HUES64 (cell line): ENCODE measurements at regions not wholly inside any gene's neighbourhood (a gene's known extent, or its start where the extent isn't known, plus 50 kb on each side); places are given as distances from the start of the nearest gene placed in this dataset.

ENCODE experiments used
- H3K27ac ChIP-seq: 2 replicates; pipeline ENCODE4 v1.7.0; 2013; ENCODE audit warnings: low read depth, low read length, inconsistent platforms
- H3K27me3 ChIP-seq: 2 replicates; pipeline ENCODE4 v1.6.1; 2013; ENCODE audit warnings: mild to moderate bottlenecking, low read length; ENCODE audit not compliant: insufficient read depth
- H3K36me3 ChIP-seq: 2 replicates; pipeline ENCODE4 v1.6.1; 2013; ENCODE audit warnings: mild to moderate bottlenecking, low read length; ENCODE audit not compliant: insufficient read depth
- H3K4me1 ChIP-seq: 2 replicates; pipeline ENCODE4 v1.6.1; 2013; ENCODE audit warnings: mild to moderate bottlenecking, low read length, moderate library complexity; ENCODE audit not compliant: insufficient read depth
- H3K4me3 ChIP-seq: 2 replicates; pipeline ENCODE4 v1.5.1; 2013; ENCODE audit warnings: mild to moderate bottlenecking, low read length, moderate library complexity
- H3K9ac ChIP-seq: 2 replicates; pipeline ENCODE4 v1.6.1; 2013; ENCODE audit warnings: mild to moderate bottlenecking, low read depth, low read length
- H3K9me3 ChIP-seq: 2 replicates; pipeline ENCODE4 v1.6.1; 2013; ENCODE audit warnings: low read depth, low read length; ENCODE audit not compliant: insufficient read depth
- WGBS: fragments of 150-250, 120-280 bp; methylation state at CpG from one replicate; pipeline ENCODE4 v1.1.7; 2013; ENCODE audit warnings: missing lambda C conversion rate; 5-methylcytosine and 5-hydroxymethylcytosine counted together

GRCh38 chr4:16377887-16378286 is 151.6 kb upstream of the TAPT1 start:
- H3K36me3 ChIP-seq = no peaks in the 10 kb centered on the region
- 0 out of 2 replicates have a peak, but pooled peaks cover 3% of the 10 kb centered on the region for H3K27me3 ChIP-seq
- no peak overlapping the region for H3K4me3 ChIP-seq
- no peak overlapping the region for H3K9ac ChIP-seq
- no peaks in the 10 kb centered on the region for H3K9me3 ChIP-seq
- H3K4me1 ChIP-seq = peaks cover 2% of the 10 kb centered on the region; the same call in 1 of the 2 replicates
- no peak overlapping the region for H3K27ac ChIP-seq
- 53% methylated on average over 4 of the region's 5 CpGs for WGBS

- H3K27me3 ChIP-seq = no peaks in the 10 kb centered on the region
- no peaks in the 10 kb centered on the region for H3K9me3 ChIP-seq
- H3K4me3 ChIP-seq = no peak overlapping the region
- no peaks in the 10 kb centered on the region for H3K36me3 ChIP-seq
- no peak overlapping the region for H3K9ac ChIP-seq
- H3K4me1 ChIP-seq = no peaks in the 10 kb centered on the region
- WGBS = 84% methylated on average over 5 of the region's 5 CpGs
- H3K27ac ChIP-seq = no peak overlapping the region
Measured at GRCh38 chr4:16365036-16365569, 138.8 kb upstream of the TAPT1 start.

GRCh38 chr4:16360694-16361262 is 134.5 kb upstream of the TAPT1 start:
- Histone ChIP-seq H3K9me3 (no peaks in the 10 kb centered on the region), H3K36me3 (no peaks in the 10 kb centered on the region), H3K27me3 (no peaks in the 10 kb centered on the region), H3K4me3 (no peak overlapping the region), H3K4me1 (no peaks in the 10 kb centered on the region), H3K27ac (no peak overlapping the region), H3K9ac (no peak overlapping the region)
- WGBS = 95% methylated on average over 36 of the region's 36 CpGs

GRCh38 chr4:16353165-16353564 is 126.9 kb upstream of the TAPT1 start:
- H3K36me3 ChIP-seq = no peaks in the 10 kb centered on the region
- no peak overlapping the region for H3K9ac ChIP-seq
- H3K9me3 ChIP-seq = no peaks in the 10 kb centered on the region
- H3K27me3 ChIP-seq = no peaks in the 10 kb centered on the region
- WGBS = 92% methylated on average over 5 of the region's 5 CpGs
- H3K4me1 ChIP-seq = peaks cover 24% of the 10 kb centered on the region
- H3K27ac ChIP-seq = no peak overlapping the region
- H3K4me3 ChIP-seq = no peak overlapping the region

GRCh38 chr4:16351161-16351560 is 124.9 kb upstream of the TAPT1 start:
- 82% methylated on average over 8 of the region's 8 CpGs for WGBS
- H3K27me3 ChIP-seq = no peaks in the 10 kb centered on the region
- H3K4me3 ChIP-seq = no peak overlapping the region
- H3K27ac ChIP-seq = no peak overlapping the region
- H3K9ac ChIP-seq = no peak overlapping the region
- H3K9me3 ChIP-seq = no peaks in the 10 kb centered on the region
- H3K4me1 ChIP-seq = peaks cover 24% of the 10 kb centered on the region
- H3K36me3 ChIP-seq = no peaks in the 10 kb centered on the region

- H3K27ac ChIP-seq = no peak overlapping the region
- peaks cover 2% of the 10 kb centered on the region; the same call in 1 of the 2 replicates for H3K4me1 ChIP-seq
- H3K4me3 ChIP-seq = no peak overlapping the region
- H3K9ac ChIP-seq = no peak overlapping the region
- H3K36me3 ChIP-seq = no peaks in the 10 kb centered on the region
- WGBS = 87% methylated on average over 1 of the region's 1 CpG
- no peaks in the 10 kb centered on the region for H3K9me3 ChIP-seq
- no peaks in the 10 kb centered on the region for H3K27me3 ChIP-seq
Measured at GRCh38 chr4:16344853-16345252, 118.6 kb upstream of the TAPT1 start.

GRCh38 chr4:16337936-16338335 is 111.7 kb upstream of the TAPT1 start:
- no peak overlapping the region for H3K27ac ChIP-seq
- H3K9me3 ChIP-seq = no peaks in the 10 kb centered on the region
- no peak overlapping the region for H3K4me3 ChIP-seq
- H3K9ac ChIP-seq = no peak overlapping the region
- WGBS = 67% methylated on average over 2 of the region's 2 CpGs
- H3K36me3 ChIP-seq = no peaks in the 10 kb centered on the region
- no peaks in the 10 kb centered on the region for H3K4me1 ChIP-seq
- H3K27me3 ChIP-seq = no peaks in the 10 kb centered on the region

GRCh38 chr4:16334601-16335000 is 108.3 kb upstream of the TAPT1 start:
- H3K4me1 ChIP-seq = no peaks in the 10 kb centered on the region
- H3K27ac ChIP-seq = no peak overlapping the region
- no peaks in the 10 kb centered on the region for H3K27me3 ChIP-seq
- H3K9ac ChIP-seq = no peak overlapping the region
- H3K9me3 ChIP-seq = no peaks in the 10 kb centered on the region
- H3K4me3 ChIP-seq = no peak overlapping the region
- H3K36me3 ChIP-seq = no peaks in the 10 kb centered on the region
- 89% methylated on average over 2 of the region's 2 CpGs for WGBS

GRCh38 chr4:16329797-16330134 is 103.5 kb upstream of the TAPT1 start:
- H3K27me3 ChIP-seq = no peaks in the 10 kb centered on the region
- WGBS = 89% methylated on average over 1 of the region's 1 CpG

GRCh38 chr4:16329125-16329796 is 103.0 kb upstream of the TAPT1 start:
- H3K36me3 ChIP-seq = no peaks in the 10 kb centered on the region
- H3K4me1 ChIP-seq = no peaks in the 10 kb centered on the region
- no peaks in the 10 kb centered on the region for H3K9me3 ChIP-seq
- no peak overlapping the region for H3K4me3 ChIP-seq
- H3K27ac ChIP-seq = no peak overlapping the region
- no peak overlapping the region for H3K9ac ChIP-seq
- H3K27me3 ChIP-seq = no peaks in the 10 kb centered on the region; the same call in 1 of the 2 replicates
- WGBS = 93% methylated on average over 2 of the region's 2 CpGs

More at GRCh38 chr4:16329797-16330134, 103.5 kb upstream of the TAPT1 start:
- no peak overlapping the region for H3K9ac ChIP-seq
- no peak overlapping the region for H3K27ac ChIP-seq
- H3K4me3 ChIP-seq = no peak overlapping the region
- no peaks in the 10 kb centered on the region for H3K36me3 ChIP-seq
- H3K9me3 ChIP-seq = no peaks in the 10 kb centered on the region
- no peaks in the 10 kb centered on the region for H3K4me1 ChIP-seq

- Histone ChIP-seq H3K27ac (no peak overlapping the region), H3K36me3 (no peaks in the 10 kb centered on the region), H3K4me1 (peaks cover 9% of the 10 kb centered on the region), H3K9me3 (no peaks in the 10 kb centered on the region), H3K9ac (no peak overlapping the region), H3K27me3 (no peaks in the 10 kb centered on the region; the same call in 1 of the 2 replicates), H3K4me3 (no peak overlapping the region)
- 95% methylated on average over 1 of the region's 1 CpG for WGBS
Measured at GRCh38 chr4:16322183-16322582, 95.9 kb upstream of the TAPT1 start.
